Activated CD8-positive, alpha-beta memory T cell treated with anti-CD3 and anti-CD28 coated beads, Interleukin-2, amount 10 ng/mL, durations not matched to agents 7 days and 5 days (primary cell): ENCODE measurements at regions not wholly inside any gene's neighbourhood (a gene's known extent, or its start where the extent isn't known, plus 50 kb on each side); places are given as distances from the start of the nearest gene placed in this dataset.

ENCODE experiments used
- ATAC-seq: fragments of 150-1000 bp; cut with Tn5 transposase; one replicate; pipeline ENCODE4 v1.10.0; 2021; ENCODE audit warnings: moderate library complexity
- CTCF ChIA-PET: fragments of 350-600 bp; sonication (Branson Sonifier 250); formaldehyde crosslinking; loops from one replicate; lab custom pipeline; 2021; ENCODE audit warnings: antibody characterized with exemption; lab: Charles Lee
- DNase-seq: peaks from one replicate; pipeline ENCODE4 v3.0.0-alpha.2; 2020
- H3K27ac Mint-ChIP-seq: one replicate; pipeline ENCODE4 v1.8.0; 2021; ENCODE audit warnings: mild to moderate bottlenecking, mixed read lengths
- H3K27me3 Mint-ChIP-seq: one replicate; pipeline ENCODE4 v1.8.0; 2021; ENCODE audit warnings: mixed read lengths
- H3K36me3 Mint-ChIP-seq: one replicate; pipeline ENCODE4 v1.8.0; 2021; ENCODE audit warnings: mild to moderate bottlenecking, mixed read lengths
- H3K4me1 Mint-ChIP-seq: one replicate; pipeline ENCODE4 v1.8.0; 2021; ENCODE audit warnings: mixed read lengths
- H3K4me3 Mint-ChIP-seq: one replicate; pipeline ENCODE4 v1.8.0; 2021; ENCODE audit warnings: mild to moderate bottlenecking, moderate library complexity, mixed read lengths
- H3K9me3 Mint-ChIP-seq: one replicate; pipeline ENCODE4 v1.8.0; 2022; ENCODE audit warnings: low read depth, mixed read lengths

DNA sequence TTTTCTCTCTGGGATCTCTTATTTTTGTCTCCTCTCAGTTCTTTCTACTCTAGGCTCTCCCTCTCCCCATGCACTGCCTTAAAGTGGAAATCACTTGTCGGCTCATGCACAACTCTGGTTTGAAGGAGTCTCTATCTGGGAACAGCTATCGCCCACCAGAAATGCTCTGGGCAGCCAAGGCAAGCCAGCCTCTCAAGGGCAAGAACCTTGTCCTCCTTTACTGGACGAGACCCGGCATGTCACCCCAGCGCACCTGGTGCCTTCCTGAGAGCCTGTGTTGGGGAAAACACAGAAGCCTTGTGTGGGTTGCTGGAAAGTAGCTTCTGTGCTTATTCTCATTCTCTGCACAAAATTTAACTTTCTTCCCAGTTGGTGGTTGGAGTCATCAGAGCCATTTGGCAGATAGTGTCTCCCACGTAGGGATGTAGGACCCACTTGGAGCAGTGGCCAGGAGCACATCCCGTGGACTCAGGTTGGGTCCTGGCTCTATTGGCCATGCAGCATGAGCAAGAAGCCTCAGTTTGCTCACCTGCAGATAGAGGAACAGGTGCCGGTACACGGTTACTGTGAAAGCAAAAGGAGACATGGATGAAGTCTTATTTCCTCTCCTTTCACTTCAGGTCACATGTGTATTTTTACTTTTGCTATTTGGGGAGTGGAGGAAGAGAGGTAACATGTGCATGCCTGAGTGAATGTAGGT, 165.3 kb downstream of the IRX2 start:
- H3K4me3 Mint-ChIP-seq, result no peak overlapping the region
- H3K4me1 Mint-ChIP-seq, result no peaks in the 10 kb centered on the region
- no peaks in the 10 kb centered on the region for H3K27me3 Mint-ChIP-seq
- CTCF ChIA-PET, result no interaction called here
- H3K27ac Mint-ChIP-seq, result no peak overlapping the region
- DNase-seq (no peak), ATAC-seq (no peak)
- peaks cover 7% of the 10 kb centered on the region for H3K9me3 Mint-ChIP-seq
- no peaks in the 10 kb centered on the region for H3K36me3 Mint-ChIP-seq

GRCh38 chr5:2584579-2585269, 166.8 kb downstream of the IRX2 start:
- no peak for ATAC-seq
- Mint-ChIP-seq H3K27ac (no peak overlapping the region), H3K4me1 (no peaks in the 10 kb centered on the region), H3K27me3 (no peaks in the 10 kb centered on the region), H3K9me3 (peaks cover 7% of the 10 kb centered on the region), H3K4me3 (no peak overlapping the region), H3K36me3 (no peaks in the 10 kb centered on the region)
- CTCF ChIA-PET, result no interaction called here
- DNase-seq, result no peak

GRCh38 chr5:2582507-2582906, 169.0 kb downstream of the IRX2 start:
- Mint-ChIP-seq H3K27ac (no peak overlapping the region), H3K36me3 (no peaks in the 10 kb centered on the region), H3K4me3 (no peak overlapping the region), H3K9me3 (peaks cover 9% of the 10 kb centered on the region), H3K27me3 (no peaks in the 10 kb centered on the region), H3K4me1 (no peaks in the 10 kb centered on the region)
- no peak for ATAC-seq
- CTCF ChIA-PET, result no interaction called here
- DNase-seq, result no peak

- CTCF ChIA-PET, result no interaction called here
- DNase-seq, result no peak
- Mint-ChIP-seq H3K9me3 (peaks cover 9% of the 10 kb centered on the region), H3K4me3 (no peak overlapping the region), H3K4me1 (no peaks in the 10 kb centered on the region), H3K27me3 (no peaks in the 10 kb centered on the region), H3K27ac (no peak overlapping the region), H3K36me3 (no peaks in the 10 kb centered on the region)
- ATAC-seq, result no peak
These were observed 169.4 kb downstream of the IRX2 start for GRCh38 chr5:2582106-2582505.

DNA sequence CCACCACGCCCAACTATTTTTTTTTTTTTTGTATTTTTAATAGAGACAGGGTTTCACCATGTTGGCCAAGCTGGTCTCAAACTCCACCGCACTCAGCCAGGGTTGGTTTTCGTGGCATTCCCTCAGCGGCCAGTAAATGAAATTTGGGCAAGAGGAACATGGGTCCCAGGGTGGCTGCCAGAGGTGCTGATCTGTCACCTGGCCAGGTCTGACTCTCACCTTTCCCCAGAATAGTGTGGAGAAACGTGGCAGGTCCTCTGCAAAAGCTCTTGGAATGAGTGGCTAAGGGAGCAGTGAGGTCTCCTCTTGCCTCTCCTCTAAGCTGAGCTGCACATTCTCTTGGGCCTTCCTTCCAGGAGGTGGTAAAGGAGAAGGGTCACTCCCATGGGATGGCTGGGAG, 170.1 kb downstream of the IRX2 start:
- Mint-ChIP-seq H3K27ac (no peak overlapping the region), H3K36me3 (peaks cover 2% of the 10 kb centered on the region), H3K9me3 (peaks cover 11% of the 10 kb centered on the region), H3K27me3 (no peaks in the 10 kb centered on the region), H3K4me1 (no peaks in the 10 kb centered on the region), H3K4me3 (no peak overlapping the region)
- CTCF ChIA-PET, result no interaction called here
- ATAC-seq, result no peak
- no peak for DNase-seq

DNA sequence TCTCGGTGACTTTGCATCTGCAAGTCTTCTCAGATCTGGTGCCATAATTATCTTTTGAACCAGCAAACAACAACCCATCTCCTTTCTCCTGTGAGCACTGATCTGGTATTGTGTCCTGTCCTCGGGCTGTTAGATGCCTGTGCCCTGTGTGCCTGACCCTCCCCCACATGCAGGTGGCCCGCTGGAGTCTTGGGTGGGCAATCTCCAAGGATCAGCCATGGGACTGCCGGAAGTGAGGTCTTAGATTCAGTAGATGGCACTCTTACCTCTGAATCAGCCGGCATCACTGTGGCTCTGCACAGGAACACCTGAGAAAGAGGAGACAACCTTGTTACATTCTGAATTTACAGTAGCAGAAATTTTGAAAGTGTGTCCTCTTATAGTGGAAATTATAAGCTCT, 172.4 kb downstream of the IRX2 start:
- Mint-ChIP-seq H3K4me3 (no peak overlapping the region), H3K27me3 (no peaks in the 10 kb centered on the region), H3K4me1 (no peaks in the 10 kb centered on the region), H3K27ac (no peak overlapping the region), H3K36me3 (peaks cover 2% of the 10 kb centered on the region), H3K9me3 (peaks cover 12% of the 10 kb centered on the region)
- ATAC-seq (no peak), DNase-seq (no peak)
- CTCF ChIA-PET, result no interaction called here

DNA sequence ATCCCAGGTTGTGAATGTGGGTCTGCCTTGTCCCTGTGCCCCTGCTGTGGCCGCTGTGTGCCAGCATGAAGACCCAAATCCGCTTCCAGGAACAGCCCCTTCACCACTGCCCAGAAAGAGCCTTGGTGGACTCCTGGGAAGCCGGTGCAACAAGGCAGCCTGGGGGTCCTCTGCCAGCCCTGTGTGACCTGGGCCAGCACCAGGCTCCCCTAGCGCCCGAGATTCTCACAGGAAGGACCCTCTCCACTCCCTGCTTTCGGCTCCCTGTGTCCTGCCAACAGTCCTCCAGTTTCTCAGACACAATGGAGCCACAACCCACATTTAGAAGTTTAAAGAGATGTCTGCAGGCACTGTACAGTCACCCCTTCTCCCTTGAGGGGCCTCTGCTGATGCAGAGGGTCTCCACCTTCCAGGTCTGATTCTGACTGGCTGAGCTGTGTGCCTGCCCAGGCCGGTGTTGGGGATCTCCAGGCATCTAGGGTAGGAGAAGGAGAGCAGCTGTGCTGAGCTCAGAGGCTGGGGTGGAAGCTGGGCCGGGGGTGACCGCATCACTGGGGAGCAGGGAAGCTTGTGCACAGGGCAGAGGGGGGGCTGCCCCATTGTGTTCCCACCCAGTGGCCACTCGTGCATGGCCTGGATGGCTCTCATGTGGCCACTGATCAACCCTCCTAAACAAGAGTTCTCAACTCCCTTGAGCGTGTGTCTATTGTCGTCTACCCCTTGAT, 174.0 kb downstream of the IRX2 start:
- peaks cover 2% of the 10 kb centered on the region for H3K36me3 Mint-ChIP-seq
- H3K9me3 Mint-ChIP-seq, result peaks cover 12% of the 10 kb centered on the region
- no peaks in the 10 kb centered on the region for H3K27me3 Mint-ChIP-seq
- H3K27ac Mint-ChIP-seq, result no peak overlapping the region
- no peaks in the 10 kb centered on the region for H3K4me1 Mint-ChIP-seq
- DNase-seq, result no peak
- no peak overlapping the region for H3K4me3 Mint-ChIP-seq
- ATAC-seq, result no peak
- CTCF ChIA-PET, result no interaction called here

DNA sequence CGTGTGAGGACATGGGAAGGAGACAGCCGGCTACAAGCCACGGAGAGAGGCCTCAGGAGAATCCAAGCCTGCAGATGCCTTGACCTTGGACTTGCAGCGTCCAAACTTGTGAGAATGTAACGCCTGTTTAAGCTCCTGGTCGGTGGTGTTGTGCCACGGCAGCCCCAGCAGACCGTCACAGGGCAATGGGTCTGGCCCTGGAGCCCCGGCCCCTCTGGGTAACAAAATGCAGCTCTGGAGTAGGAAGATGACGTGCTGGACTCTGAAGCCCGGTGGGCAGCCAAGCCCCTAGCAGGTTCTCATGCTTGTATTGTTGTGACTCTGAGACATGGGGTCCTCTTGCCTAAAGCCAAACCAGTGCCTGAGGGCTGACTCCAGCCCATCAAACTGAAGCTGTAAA, 174.7 kb downstream of the IRX2 start:
- Mint-ChIP-seq H3K9me3 (peaks cover 9% of the 10 kb centered on the region), H3K4me3 (no peak overlapping the region)
- ATAC-seq, result no peak

GRCh38 chr5:2575871-2576270, 175.6 kb downstream of the IRX2 start:
- ATAC-seq, result no peak
- no peak overlapping the region for H3K27ac Mint-ChIP-seq

More for the DNA sequence above, 174.7 kb downstream of the IRX2 start:
- DNase-seq, result no peak
- Mint-ChIP-seq H3K36me3 (peaks cover 2% of the 10 kb centered on the region), H3K27ac (no peak overlapping the region), H3K27me3 (no peaks in the 10 kb centered on the region), H3K4me1 (no peaks in the 10 kb centered on the region)
- CTCF ChIA-PET, result no interaction called here

DNA sequence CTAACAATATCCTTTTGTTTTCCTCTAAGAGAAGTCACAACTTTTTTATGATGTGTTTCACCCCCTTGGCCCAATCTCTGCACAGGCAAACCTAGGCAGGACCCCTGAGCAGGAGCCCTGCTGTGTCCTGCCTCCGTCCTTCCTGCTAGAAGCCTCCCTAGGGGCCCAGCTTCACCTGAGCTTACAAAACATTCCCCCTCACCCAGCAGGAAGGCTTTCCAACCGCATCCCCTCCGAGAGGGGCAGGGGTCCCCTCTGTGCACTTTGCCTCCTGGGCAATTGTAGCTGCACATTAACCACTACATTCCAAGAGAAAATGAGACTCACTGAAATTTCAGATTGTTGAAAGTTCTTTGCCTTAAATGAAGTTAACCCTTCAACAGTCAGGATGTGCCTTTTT, 176.2 kb downstream of the IRX2 start:
- Mint-ChIP-seq H3K9me3 (peaks cover 5% of the 10 kb centered on the region), H3K4me1 (no peaks in the 10 kb centered on the region), H3K36me3 (peaks cover 2% of the 10 kb centered on the region), H3K27me3 (no peaks in the 10 kb centered on the region), H3K4me3 (no peak overlapping the region), H3K27ac (no peak overlapping the region)
- CTCF ChIA-PET, result no interaction called here
- DNase-seq (no peak), ATAC-seq (no peak)

More at GRCh38 chr5:2575871-2576270, 175.6 kb downstream of the IRX2 start:
- Mint-ChIP-seq H3K9me3 (peaks cover 5% of the 10 kb centered on the region), H3K4me3 (no peak overlapping the region), H3K4me1 (no peaks in the 10 kb centered on the region), H3K36me3 (peaks cover 2% of the 10 kb centered on the region), H3K27me3 (no peaks in the 10 kb centered on the region)
- CTCF ChIA-PET, result no interaction called here
- no peak for DNase-seq

DNA sequence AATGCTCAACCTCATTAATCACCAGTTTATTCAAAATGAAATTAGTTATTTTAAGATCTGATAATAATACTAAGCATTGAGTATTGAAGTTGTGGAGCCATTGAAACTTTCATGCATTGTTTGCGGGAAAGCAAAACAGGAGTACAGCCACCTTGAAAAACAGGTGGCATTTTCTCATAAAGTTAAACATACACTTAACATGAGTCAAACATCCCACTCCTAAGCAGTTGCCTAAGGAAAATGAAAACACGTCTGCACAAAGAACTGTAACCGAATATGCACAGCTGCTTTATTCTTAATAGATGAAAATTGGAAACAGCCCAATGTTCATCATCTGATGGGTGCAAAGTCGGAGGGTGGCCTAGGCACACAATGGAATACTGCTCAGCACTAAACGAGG, 177.3 kb downstream of the IRX2 start:
- peaks cover 2% of the 10 kb centered on the region for H3K36me3 Mint-ChIP-seq
- CTCF ChIA-PET, result no interaction called here
- no peaks in the 10 kb centered on the region for H3K4me1 Mint-ChIP-seq
- H3K27ac Mint-ChIP-seq, result no peak overlapping the region
- peaks cover 5% of the 10 kb centered on the region for H3K9me3 Mint-ChIP-seq
- ATAC-seq, result no peak
- H3K27me3 Mint-ChIP-seq, result no peaks in the 10 kb centered on the region
- no peak for DNase-seq
- H3K4me3 Mint-ChIP-seq, result no peak overlapping the region

GRCh38 chr5:2570586-2570985, 180.9 kb downstream of the IRX2 start:
- H3K36me3 Mint-ChIP-seq, result no peaks in the 10 kb centered on the region
- H3K4me3 Mint-ChIP-seq, result no peak overlapping the region
- DNase-seq, result no peak
- H3K9me3 Mint-ChIP-seq, result peaks cover 3% of the 10 kb centered on the region
- no peak overlapping the region for H3K27ac Mint-ChIP-seq
- ATAC-seq, result no peak
- no peaks in the 10 kb centered on the region for H3K4me1 Mint-ChIP-seq
- H3K27me3 Mint-ChIP-seq, result no peaks in the 10 kb centered on the region
- CTCF ChIA-PET, result no interaction called here

DNA sequence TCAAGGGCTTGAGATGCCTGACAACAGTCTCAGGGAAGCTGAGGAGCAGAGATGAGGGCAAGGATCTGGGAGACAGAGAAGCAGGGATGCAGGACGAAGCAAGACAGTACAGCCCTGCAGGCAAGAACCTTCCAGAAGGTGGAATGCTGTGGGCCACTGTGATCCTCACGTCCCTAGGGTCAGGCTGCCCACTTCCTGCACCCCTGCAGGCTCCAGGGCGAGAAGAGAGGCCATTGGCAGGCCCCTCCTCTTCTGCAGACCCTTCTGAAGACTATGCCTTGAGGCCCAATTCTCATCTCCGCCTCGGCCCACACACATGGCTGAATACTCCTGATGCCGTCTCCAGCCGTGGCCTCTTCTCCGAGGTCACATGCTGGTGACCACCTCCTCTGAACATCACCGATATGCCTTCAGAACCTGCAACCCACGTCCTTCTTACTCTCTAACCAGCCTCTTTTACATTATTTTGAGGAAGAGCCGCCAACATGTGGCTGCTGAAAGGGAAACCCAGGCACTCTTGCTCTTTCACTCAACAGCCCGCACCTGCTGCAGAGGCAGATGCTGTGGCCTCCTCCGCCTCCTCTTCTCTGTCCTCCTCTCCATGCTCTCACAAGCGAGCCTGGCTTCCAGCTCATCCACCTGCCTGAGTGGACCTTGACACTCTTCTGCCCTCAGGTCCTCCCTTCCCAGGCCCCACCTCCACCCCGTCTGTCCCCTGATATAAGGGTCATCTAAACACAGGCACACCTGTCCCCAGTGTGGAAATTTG, 181.5 kb downstream of the IRX2 start:
- H3K9me3 Mint-ChIP-seq, result peaks cover 3% of the 10 kb centered on the region
- no peaks in the 10 kb centered on the region for H3K4me1 Mint-ChIP-seq
- H3K4me3 Mint-ChIP-seq, result no peak overlapping the region
- CTCF ChIA-PET, result no interaction called here
- H3K27me3 Mint-ChIP-seq, result no peaks in the 10 kb centered on the region
- H3K27ac Mint-ChIP-seq, result no peak overlapping the region
- no peak for ATAC-seq
- DNase-seq, result no peak
- no peaks in the 10 kb centered on the region for H3K36me3 Mint-ChIP-seq
